Natural killer cell (primary cell): ENCODE measurements at regions not wholly inside any gene's neighbourhood (a gene's known extent, or its start where the extent isn't known, plus 50 kb on each side); places are given as distances from the start of the nearest gene placed in this dataset.

ENCODE experiments used
- ATAC-seq, 3 donors: fragments of 150-1000 bp in 2 of 3; fragments of 200-7000 bp in 1 of 3; cut with Tn5 transposase; 1 replicate in 1 of 3; 2 replicates in 2 of 3; pipeline ENCODE4 v1.10.0; 2021; ENCODE audit warnings: mild to moderate bottlenecking in 2 of 3, moderate library complexity in 2 of 3
- DNase-seq, 2 donors: peaks; one replicate each; pipeline versions ENCODE4 v3.0.0 to v3.0.0-alpha.2; 2013 to 2021; ENCODE audit warnings: mixed read lengths in 1 of 2
- H3K27ac ChIP-seq: one replicate; pipeline ENCODE4 v1.5.1; 2013; ENCODE audit warnings: mild to moderate bottlenecking, low read length
- H3K27me3 ChIP-seq: one replicate; pipeline ENCODE4 v1.6.1; 2013; ENCODE audit warnings: low read length; ENCODE audit not compliant: control insufficient read depth, insufficient read depth
- H3K36me3 ChIP-seq: one replicate; pipeline ENCODE4 v1.6.1; 2013; ENCODE audit warnings: low read length; ENCODE audit not compliant: control insufficient read depth, insufficient read depth
- H3K4me1 ChIP-seq: one replicate; pipeline ENCODE4 v1.6.1; 2013; ENCODE audit warnings: low read length; ENCODE audit not compliant: control insufficient read depth, insufficient read depth
- H3K4me3 ChIP-seq: one replicate; pipeline ENCODE4 v1.5.1; 2013; ENCODE audit warnings: low read length
- H3K9me3 ChIP-seq: one replicate; pipeline ENCODE4 v1.6.1; 2013; ENCODE audit warnings: low read length; ENCODE audit not compliant: control insufficient read depth, insufficient read depth
- H3K27ac Mint-ChIP-seq, 2 donors: one replicate each; pipeline ENCODE4 v1.8.0; 2022; ENCODE audit warnings: mild to moderate bottlenecking in 2 of 2, mixed read lengths in 2 of 2, moderate library complexity in 1 of 2
- H3K27me3 Mint-ChIP-seq, 2 donors: one replicate each; pipeline ENCODE4 v1.8.0; 2022; ENCODE audit warnings: low read depth in 2 of 2, mixed read lengths in 2 of 2
- H3K36me3 Mint-ChIP-seq: one replicate; pipeline ENCODE4 v1.8.0; 2022; ENCODE audit warnings: mixed read lengths
- H3K4me1 Mint-ChIP-seq, 2 donors: one replicate each; pipeline ENCODE4 v1.8.0; 2022; ENCODE audit warnings: mixed read lengths in 2 of 2
- H3K4me3 Mint-ChIP-seq: one replicate; pipeline ENCODE4 v1.8.0; 2022; ENCODE audit warnings: mild to moderate bottlenecking, moderate library complexity, mixed read lengths
- H3K9me3 Mint-ChIP-seq, 2 donors: one replicate each; pipeline ENCODE4 v1.8.0; 2022; ENCODE audit warnings: mixed read lengths in 2 of 2
- CTCF ChIP-seq: fragments of 200-600 bp; IDR thresholded peaks from one replicate; pipeline ENCODE4 v1.8.0; 2022; ENCODE audit warnings: antibody characterized with exemption
- WGBS: methylation state at CpG from one replicate; pipeline ENCODE4 v1.1.7; 2013; ENCODE audit warnings: missing lambda C conversion rate; ENCODE audit not compliant: insufficient coverage; 5-methylcytosine and 5-hydroxymethylcytosine counted together
- intact Hi-C: fragments of 100-400 bp; cut with micrococcal nuclease; formaldehyde crosslinking; loops from one replicate; pipeline ENCODE4 v1.14.2; 2022

GRCh38 chr1:219121679-219122078 lies 52.0 kb upstream of the LYPLAL1 start:
- DNase-seq = no peak
- no peak overlapping the region for H3K27ac Mint-ChIP-seq
- no peak for ATAC-seq
- Histone ChIP-seq H3K27ac (no peak overlapping the region), H3K4me3 (no peak overlapping the region), H3K9me3 (no peaks in the 10 kb centered on the region), H3K27me3 (no peaks in the 10 kb centered on the region), H3K4me1 (no peaks in the 10 kb centered on the region), H3K36me3 (no peaks in the 10 kb centered on the region)
- H3K27me3 Mint-ChIP-seq = peaks cover 0 to 2% of the 10 kb centered on the region in 2 donors
- H3K4me1 Mint-ChIP-seq = no peaks in the 10 kb centered on the region
- H3K9me3 Mint-ChIP-seq = peaks cover 2 to 10% of the 10 kb centered on the region in 2 donors
- no peaks in the 10 kb centered on the region for H3K36me3 Mint-ChIP-seq
- TF ChIP-seq CTCF = no peak
- 77% methylated on average over 2 of the region's 2 CpGs for WGBS
- intact Hi-C loops = no loop called here
- no peak overlapping the region for H3K4me3 Mint-ChIP-seq

GRCh38 chr1:219123036-219123435 lies 50.6 kb upstream of the LYPLAL1 start:
- no peak for TF ChIP-seq CTCF
- Mint-ChIP-seq H3K27ac (no peak overlapping the region), H3K27me3 (peaks cover 0 to 2% of the 10 kb centered on the region in 2 donors), H3K36me3 (no peaks in the 10 kb centered on the region), H3K4me1 (no peaks in the 10 kb centered on the region), H3K9me3 (peaks cover 0 to 7% of the 10 kb centered on the region in 2 donors), H3K4me3 (no peak overlapping the region)
- ATAC-seq (no peak), DNase-seq (no peak)
- 73% methylated on average over 4 of the region's 4 CpGs for WGBS
- H3K4me1 ChIP-seq = no peaks in the 10 kb centered on the region
- H3K36me3 ChIP-seq = no peaks in the 10 kb centered on the region
- no peaks in the 10 kb centered on the region for H3K9me3 ChIP-seq
- H3K4me3 ChIP-seq = no peak overlapping the region
- no peak overlapping the region for H3K27ac ChIP-seq
- H3K27me3 ChIP-seq = no peaks in the 10 kb centered on the region
- intact Hi-C loops = no loop called here
